MCF 10A (cell line): ENCODE measurements at regions not wholly inside any gene's neighbourhood (a gene's known extent, or its start where the extent isn't known, plus 50 kb on each side); places are given as distances from the start of the nearest gene placed in this dataset.

Source experiments
- BruUV-seq: library from RNA; stranded (reverse); fragments of 400-500 nt; replicated peaks from 2 replicates; lab custom pipeline; 2021; lab: Mats Ljungman, UMichigan
- CTCF ChIA-PET: fragments of 300-600 bp; sonication (Branson Sonifier 250); formaldehyde crosslinking; extraction: SDS; loops from one replicate; lab custom pipeline; 2021; ENCODE audit warnings: antibody characterized with exemption, inconsistent platforms; lab: Yijun Ruan, JAX
- POLR2A ChIA-PET: fragments of 300-600, 350-650 bp; sonication (Branson Sonifier 250); formaldehyde crosslinking; extraction: SDS; loops from one replicate; lab custom pipeline; 2020; ENCODE audit warnings: antibody characterized with exemption, inconsistent platforms; lab: Yijun Ruan, JAX
- DNase-seq: peaks from one replicate; pipeline ENCODE4 v3.0.0-alpha.2; 2018; ENCODE audit not compliant: unreplicated experiment
- H3K27ac Mint-ChIP-seq: one replicate; pipeline ENCODE4 v1.8.0; 2022; ENCODE audit warnings: mild to moderate bottlenecking, low read depth, mixed read lengths; ENCODE audit not compliant: unreplicated experiment
- H3K27me3 Mint-ChIP-seq: one replicate; pipeline ENCODE4 v1.8.0; 2022; ENCODE audit warnings: mixed read lengths; ENCODE audit not compliant: insufficient read depth, unreplicated experiment
- H3K36me3 Mint-ChIP-seq: one replicate; pipeline ENCODE4 v1.8.0; 2022; ENCODE audit warnings: mild to moderate bottlenecking, moderate library complexity, mixed read lengths; ENCODE audit not compliant: insufficient read depth, unreplicated experiment
- H3K4me1 Mint-ChIP-seq: one replicate; pipeline ENCODE4 v1.8.0; 2022; ENCODE audit warnings: mixed read lengths; ENCODE audit not compliant: insufficient read depth, unreplicated experiment
- H3K4me3 Mint-ChIP-seq: one replicate; pipeline ENCODE4 v1.8.0; 2022; ENCODE audit warnings: mild to moderate bottlenecking, moderate library complexity, mixed read lengths; ENCODE audit not compliant: unreplicated experiment
- H3K9me3 Mint-ChIP-seq: one replicate; pipeline ENCODE4 v1.8.0; 2022; ENCODE audit warnings: mixed read lengths; ENCODE audit not compliant: unreplicated experiment
- intact Hi-C: fragments of 100-400 bp; cut with micrococcal nuclease; formaldehyde crosslinking; loops from 2 replicates; pipeline ENCODE4 v1.14.1; 2022
- TF ChIP-seq, protein P1 (sequence below): fragments of 200-600 bp; IDR thresholded peaks from one replicate; pipeline ENCODE4 v1.8.0; 2022; ENCODE audit warnings: antibody characterized with exemption, mild to moderate bottlenecking; ENCODE audit not compliant: unreplicated experiment

DNA sequence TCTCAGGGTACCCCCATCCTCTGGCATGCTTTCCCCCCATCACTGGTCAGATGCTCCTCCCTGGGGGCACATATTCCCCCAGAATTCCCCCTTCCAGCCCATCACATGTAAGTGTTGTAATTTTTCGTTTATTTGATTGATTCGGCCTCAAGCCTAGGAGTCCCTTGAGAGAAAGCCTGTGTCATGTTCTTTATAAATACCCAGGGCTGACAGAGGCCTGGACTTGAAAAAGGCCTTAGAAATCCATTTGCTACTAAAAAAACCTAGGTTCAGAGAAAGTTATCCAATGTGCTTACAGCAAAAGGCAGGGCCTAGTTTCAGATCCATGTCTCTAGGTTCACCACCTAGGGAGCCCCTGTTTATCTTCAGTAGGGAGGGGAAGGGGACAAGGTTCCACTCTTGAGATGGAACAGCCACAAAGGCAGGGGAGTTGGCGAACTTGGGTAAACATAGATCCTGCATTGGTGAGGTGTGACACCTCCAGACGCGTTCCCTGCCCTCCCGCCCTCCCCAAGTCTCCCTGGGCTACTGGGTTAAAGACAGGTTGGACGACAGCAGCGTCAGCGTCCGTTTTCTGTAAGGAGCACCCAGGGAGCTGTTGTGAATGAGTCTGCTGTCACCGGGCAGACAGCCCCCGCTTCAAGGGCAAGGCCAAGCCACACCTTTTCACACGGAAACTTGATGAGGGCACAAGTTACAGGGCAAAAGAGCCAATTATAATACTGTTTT is 147.8 kb downstream of the EN1 start:
- POLR2A ChIA-PET: no interaction called here
- CTCF ChIA-PET: interaction anchor here (0.9 kb wide), 1 partner anchor 50 kb away, joined by 4 read pairs; no protein-coding TSS in a partner anchor
- TF ChIP-seq, protein P1, sequence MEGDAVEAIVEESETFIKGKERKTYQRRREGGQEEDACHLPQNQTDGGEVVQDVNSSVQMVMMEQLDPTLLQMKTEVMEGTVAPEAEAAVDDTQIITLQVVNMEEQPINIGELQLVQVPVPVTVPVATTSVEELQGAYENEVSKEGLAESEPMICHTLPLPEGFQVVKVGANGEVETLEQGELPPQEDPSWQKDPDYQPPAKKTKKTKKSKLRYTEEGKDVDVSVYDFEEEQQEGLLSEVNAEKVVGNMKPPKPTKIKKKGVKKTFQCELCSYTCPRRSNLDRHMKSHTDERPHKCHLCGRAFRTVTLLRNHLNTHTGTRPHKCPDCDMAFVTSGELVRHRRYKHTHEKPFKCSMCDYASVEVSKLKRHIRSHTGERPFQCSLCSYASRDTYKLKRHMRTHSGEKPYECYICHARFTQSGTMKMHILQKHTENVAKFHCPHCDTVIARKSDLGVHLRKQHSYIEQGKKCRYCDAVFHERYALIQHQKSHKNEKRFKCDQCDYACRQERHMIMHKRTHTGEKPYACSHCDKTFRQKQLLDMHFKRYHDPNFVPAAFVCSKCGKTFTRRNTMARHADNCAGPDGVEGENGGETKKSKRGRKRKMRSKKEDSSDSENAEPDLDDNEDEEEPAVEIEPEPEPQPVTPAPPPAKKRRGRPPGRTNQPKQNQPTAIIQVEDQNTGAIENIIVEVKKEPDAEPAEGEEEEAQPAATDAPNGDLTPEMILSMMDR: no peak
- Mint-ChIP-seq H3K9me3 (no peaks in the 10 kb centered on the region), H3K27me3 (no peaks in the 10 kb centered on the region), H3K4me3 (no peak overlapping the region), H3K27ac (no peak overlapping the region), H3K36me3 (no peaks in the 10 kb centered on the region), H3K4me1 (peaks cover 32% of the 10 kb centered on the region)
- intact Hi-C loops: no loop called here
- DNase-seq: no peak
- BruUV-seq: no TSS peak

DNA sequence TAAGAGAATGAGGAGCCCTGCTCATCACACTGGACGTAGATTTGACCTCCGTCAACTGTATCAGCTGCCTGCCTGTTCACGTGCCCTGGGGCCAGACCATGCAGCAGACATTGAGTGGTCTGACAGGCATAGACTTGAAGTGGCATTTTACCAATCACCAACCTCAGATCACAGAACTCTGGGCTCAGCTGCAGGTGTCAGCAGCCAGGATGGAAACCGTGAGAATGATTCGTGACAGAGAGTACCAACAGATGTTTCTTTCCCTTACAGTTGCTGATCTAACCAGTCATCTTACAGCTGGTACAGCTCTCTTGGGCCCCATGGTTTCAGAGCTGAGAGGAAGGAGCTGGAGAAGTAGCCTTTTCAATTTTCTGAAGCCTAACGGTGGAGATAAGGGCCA is 148.9 kb downstream of the EN1 start:
- CTCF ChIA-PET: interaction anchor here (0.6 to 0.9 kb wide), 2 partner anchors 49 to 1713 kb away, joined by 3 to 4 read pairs; no protein-coding TSS in a partner anchor
- DNase-seq: no peak
- BruUV-seq: no TSS peak
- Mint-ChIP-seq H3K9me3 (no peaks in the 10 kb centered on the region), H3K36me3 (no peaks in the 10 kb centered on the region), H3K27ac (peak overlapping the region; percentile 16), H3K27me3 (no peaks in the 10 kb centered on the region), H3K4me3 (no peak overlapping the region), H3K4me1 (peaks cover 27% of the 10 kb centered on the region)
- intact Hi-C loops: no loop called here
- TF ChIP-seq, protein P1: no peak
- POLR2A ChIA-PET: interaction anchor here (0.6 to 1.1 kb wide), 3 partner anchors 11 to 204 kb away, joined by 3 to 5 read pairs (median 3); no protein-coding TSS in a partner anchor

DNA sequence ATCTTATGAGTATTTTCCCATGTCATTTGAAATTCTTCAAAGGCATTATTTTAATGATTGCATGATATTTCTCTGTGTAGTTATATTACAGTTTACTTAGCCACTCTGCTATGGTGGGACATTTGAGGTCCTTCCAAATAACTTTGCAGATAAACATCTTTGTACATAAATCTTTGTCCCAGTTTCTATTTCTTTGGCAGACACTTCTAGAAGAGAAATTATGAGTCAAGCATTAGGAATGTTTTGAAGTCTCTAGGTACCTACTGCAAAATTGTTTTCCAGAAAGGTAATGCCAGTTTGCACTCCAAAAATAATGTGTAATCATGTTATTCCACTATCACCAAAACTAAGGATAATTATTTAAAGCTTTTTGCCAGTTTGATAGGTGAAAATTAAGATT is 149.7 kb downstream of the EN1 start:
- H3K9me3 Mint-ChIP-seq: no peaks in the 10 kb centered on the region
- H3K27ac Mint-ChIP-seq: peak overlapping the region; percentile 7
- intact Hi-C loops: no loop called here
- no TSS peak for BruUV-seq
- H3K4me3 Mint-ChIP-seq: no peak overlapping the region
- POLR2A ChIA-PET: interaction anchor here (0.6 to 1.1 kb wide), 2 partner anchors 10 to 28 kb away, joined by 3 to 5 read pairs; no protein-coding TSS in a partner anchor
- TF ChIP-seq, protein P1: no peak
- H3K27me3 Mint-ChIP-seq: no peaks in the 10 kb centered on the region
- CTCF ChIA-PET: no interaction called here
- peaks cover 27% of the 10 kb centered on the region for H3K4me1 Mint-ChIP-seq
- H3K36me3 Mint-ChIP-seq: no peaks in the 10 kb centered on the region
- peak; percentile 42 for DNase-seq

DNA sequence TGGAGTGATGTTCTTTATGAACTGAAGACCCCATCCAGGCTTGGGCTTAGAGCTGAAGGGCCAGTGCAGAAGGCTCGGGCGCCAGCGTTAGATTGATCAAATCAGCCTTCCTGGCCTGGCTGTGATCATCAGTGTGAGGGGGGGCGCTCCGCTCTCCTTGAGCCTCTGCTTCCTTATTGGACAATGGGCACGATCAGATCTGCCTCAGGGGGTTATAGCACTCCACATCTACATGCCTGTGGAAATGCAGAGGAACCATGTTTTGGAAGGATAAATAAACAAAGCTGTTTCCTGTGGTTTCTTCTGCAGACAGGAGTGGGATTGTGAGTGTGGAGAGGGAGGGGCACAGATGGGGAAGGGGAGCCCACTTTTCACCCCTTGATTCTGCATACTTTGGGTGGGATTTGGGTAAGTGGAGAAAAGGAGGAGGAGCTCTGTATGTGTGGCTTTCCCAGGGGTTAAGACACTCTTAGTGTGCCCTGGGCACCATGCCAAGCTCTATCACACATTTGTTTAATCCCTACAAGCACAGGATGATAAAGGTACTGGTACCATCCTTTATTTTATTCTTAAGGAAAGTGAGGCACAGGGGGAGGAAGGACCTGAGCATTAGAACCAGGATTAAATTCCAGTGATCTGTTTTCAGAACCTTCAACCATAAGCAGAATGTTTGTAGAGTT is 150.5 kb downstream of the EN1 start:
- CTCF ChIA-PET: interaction anchor here (0.6 to 1.0 kb wide), 2 partner anchors 158 to 160 kb away, joined by 3 read pairs; no protein-coding TSS in a partner anchor
- peak; percentile 43 for DNase-seq
- Mint-ChIP-seq H3K4me1 (peaks cover 27% of the 10 kb centered on the region), H3K27me3 (no peaks in the 10 kb centered on the region), H3K4me3 (no peak overlapping the region), H3K36me3 (no peaks in the 10 kb centered on the region), H3K9me3 (no peaks in the 10 kb centered on the region), H3K27ac (peak overlapping the region; percentile 7)
- TF ChIP-seq, protein P1: no peak
- intact Hi-C loops: no loop called here
- POLR2A ChIA-PET: interaction anchor here (1.2 kb wide), 1 partner anchor 42 kb away, joined by 3 read pairs; no protein-coding TSS in a partner anchor
- BruUV-seq: no TSS peak
